Activated T-cell treated with anti-CD3 and anti-CD28 coated beads, Interleukin-2, amount 50 U/mL, for 72 hours (primary cell): ENCODE measurements at regions not wholly inside any gene's neighbourhood (a gene's known extent, or its start where the extent isn't known, plus 50 kb on each side); places are given as distances from the start of the nearest gene placed in this dataset.

ENCODE experiments used
- ATAC-seq, 2 donors: fragments of 150-1000 bp; cut with Tn5 transposase; replicated peaks in 1 of 2; 2 replicates each; pipeline ENCODE4 v1.10.0; 2021; ENCODE audit warnings: moderate library complexity in 2 of 2, mild to moderate bottlenecking in 1 of 2
- DNase-seq, 2 donors: peaks; one replicate each; pipeline ENCODE4 v3.0.0; 2021 to 2022; ENCODE audit warnings: mixed read lengths in 1 of 2
- H3K27ac Mint-ChIP-seq: one replicate; pipeline ENCODE4 v1.8.0; 2022; ENCODE audit warnings: mild to moderate bottlenecking, moderate library complexity, mixed read lengths
- H3K27me3 Mint-ChIP-seq: one replicate; pipeline ENCODE4 v1.8.0; 2022; ENCODE audit warnings: low read depth, mixed read lengths
- H3K36me3 Mint-ChIP-seq, 2 donors: one replicate each; pipeline ENCODE4 v1.8.0; 2022; ENCODE audit warnings: mixed read lengths in 2 of 2, mild to moderate bottlenecking in 1 of 2; ENCODE audit not compliant: insufficient read depth in 2 of 2
- H3K4me1 Mint-ChIP-seq: one replicate; pipeline ENCODE4 v1.8.0; 2022; ENCODE audit warnings: low read depth, mixed read lengths
- H3K4me3 Mint-ChIP-seq, 2 donors: one replicate each; pipeline ENCODE4 v1.8.0; 2022; ENCODE audit warnings: mild to moderate bottlenecking in 2 of 2, mixed read lengths in 2 of 2, moderate library complexity in 2 of 2
- H3K9me3 Mint-ChIP-seq, 2 donors: one replicate each; pipeline ENCODE4 v1.8.0; 2022; ENCODE audit warnings: mixed read lengths in 2 of 2

- H3K4me3 Mint-ChIP-seq: no peak overlapping the region
- no peak for DNase-seq
- peaks cover 2 to 3% of the 10 kb centered on the region in 2 donors for H3K9me3 Mint-ChIP-seq
- H3K27ac Mint-ChIP-seq: no peak overlapping the region
- H3K27me3 Mint-ChIP-seq: peaks cover 6% of the 10 kb centered on the region
- no peaks in the 10 kb centered on the region for H3K4me1 Mint-ChIP-seq
- H3K36me3 Mint-ChIP-seq: no peaks in the 10 kb centered on the region
- no peak for ATAC-seq
Measured at GRCh38 chr11:112899235-112900006, 61.8 kb upstream of the NCAM1 start.

- DNase-seq (no peak), ATAC-seq (no peak)
- peaks cover 2 to 3% of the 10 kb centered on the region in 2 donors for H3K9me3 Mint-ChIP-seq
- no peak overlapping the region for H3K27ac Mint-ChIP-seq
- H3K4me1 Mint-ChIP-seq: no peaks in the 10 kb centered on the region
- no peak overlapping the region for H3K4me3 Mint-ChIP-seq
- H3K27me3 Mint-ChIP-seq: peaks cover 6% of the 10 kb centered on the region
- H3K36me3 Mint-ChIP-seq: no peaks in the 10 kb centered on the region
Measured at GRCh38 chr11:112901924-112902323, 59.3 kb upstream of the NCAM1 start.

- H3K4me3 Mint-ChIP-seq: no peak overlapping the region
- H3K36me3 Mint-ChIP-seq: no peaks in the 10 kb centered on the region
- peaks cover 6% of the 10 kb centered on the region for H3K27me3 Mint-ChIP-seq
- no peak for ATAC-seq
- DNase-seq: no peak
- no peaks in the 10 kb centered on the region for H3K4me1 Mint-ChIP-seq
- H3K27ac Mint-ChIP-seq: no peak overlapping the region
- peaks cover 2 to 3% of the 10 kb centered on the region in 2 donors for H3K9me3 Mint-ChIP-seq
Measured at GRCh38 chr11:112902361-112903011, 58.7 kb upstream of the NCAM1 start.

- Mint-ChIP-seq H3K36me3 (no peaks in the 10 kb centered on the region), H3K4me3 (no peak overlapping the region), H3K27ac (no peak overlapping the region), H3K9me3 (peaks cover 2 to 3% of the 10 kb centered on the region in 2 donors), H3K27me3 (peaks cover 6% of the 10 kb centered on the region), H3K4me1 (no peaks in the 10 kb centered on the region)
- DNase-seq (no peak), ATAC-seq (no peak)
Measured at GRCh38 chr11:112903340-112903739, 57.9 kb upstream of the NCAM1 start.

GRCh38 chr11:112911124-112911523 lies 50.1 kb upstream of the NCAM1 start:
- Mint-ChIP-seq H3K4me3 (no peak overlapping the region), H3K4me1 (no peaks in the 10 kb centered on the region), H3K9me3 (peaks cover 0 to 12% of the 10 kb centered on the region in 2 donors), H3K36me3 (no peaks in the 10 kb centered on the region), H3K27ac (no peak overlapping the region), H3K27me3 (no peaks in the 10 kb centered on the region)
- no peak for DNase-seq
- no peak for ATAC-seq
